HCT116 (cell line): ENCODE measurements at regions not wholly inside any gene's neighbourhood (a gene's known extent, or its start where the extent isn't known, plus 50 kb on each side); places are given as distances from the start of the nearest gene placed in this dataset.

ENCODE experiments used
- CTCF ChIP-seq, 3 experiments: fragments of 200-600 bp in 1 of 3; sonication (generic) in 1 of 3; IDR thresholded peaks in 2 of 3; conservative IDR thresholded peaks in 1 of 3; 2 replicates each; pipeline ENCODE4 v1.5.1; 2012 to 2017; ENCODE audit warnings: low read depth in 2 of 3, low read length in 2 of 3, antibody characterized with exemption in 1 of 3, borderline replicate concordance in 1 of 3, control low read depth in 1 of 3, mild to moderate bottlenecking in 1 of 3, mixed read lengths in 1 of 3, mixed run types in 1 of 3, moderate library complexity in 1 of 3; ENCODE audit not compliant: insufficient read depth in 1 of 3
- POLR2A ChIP-seq: IDR thresholded peaks from 2 replicates; pipeline ENCODE4 v1.7.0; 2011; ENCODE audit warnings: borderline replicate concordance; ENCODE audit not compliant: insufficient read depth, insufficient read length; ENCODE audit errors: extremely low read depth
- SP1 ChIP-seq: IDR thresholded peaks from 2 replicates; pipeline ENCODE4 v1.6.1; 2012; ENCODE audit warnings: low read depth

GRCh38 chr1:58909914-58910681, 126.3 kb upstream of the JUN start:
- no peak for TF ChIP-seq SP1
- TF ChIP-seq CTCF (IDR thresholded peaks at IDR 0.05 in 2 of 3, conservative IDR thresholded peaks at IDR 0.05 in 1 of 3; ENCODE audit: borderline replicate concordance in 1 of 3, insufficient read depth in 1 of 3, low read depth in 2 of 3, low read length in 2 of 3), result no peak
- TF ChIP-seq POLR2A, result no peak
